DND-41 (cell line): ENCODE measurements at regions not wholly inside any gene's neighbourhood (a gene's known extent, or its start where the extent isn't known, plus 50 kb on each side); places are given as distances from the start of the nearest gene placed in this dataset.

Experiments used
- EZH2 ChIP-seq: IDR thresholded peaks from 3 replicates; pipeline ENCODE4 v1.6.1; 2012; ENCODE audit warnings: borderline replicate concordance, low read depth, mild to moderate bottlenecking, moderate library complexity, low read length, inconsistent platforms; ENCODE audit not compliant: severe bottlenecking
- TF ChIP-seq, protein P1 (sequence below): IDR thresholded peaks from 2 replicates; pipeline ENCODE4 v1.5.1; 2012; ENCODE audit warnings: borderline replicate concordance, low read length, moderate library complexity, mild to moderate bottlenecking; ENCODE audit not compliant: poor library complexity, severe bottlenecking; ENCODE audit errors: extremely low read depth

DNA sequence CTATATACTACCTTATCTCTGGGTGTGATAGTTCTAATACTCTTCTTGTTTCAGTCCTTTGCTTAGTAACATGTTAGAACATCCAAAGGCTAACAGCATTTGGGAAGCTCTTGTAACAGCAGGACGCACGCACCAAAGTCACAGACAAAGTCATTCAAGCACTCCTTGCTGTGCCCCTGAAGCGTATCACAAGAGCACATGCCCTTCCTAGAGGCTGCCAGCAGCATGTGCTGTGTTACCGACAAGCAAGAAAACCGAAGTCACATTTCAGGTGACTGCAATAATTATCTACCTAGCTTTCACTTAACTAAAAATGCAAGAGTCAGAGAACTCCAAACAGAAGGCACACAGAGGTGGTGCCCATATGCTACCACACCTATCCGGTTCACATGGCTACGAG, 194.1 kb downstream of the KLF12 start:
- TF ChIP-seq, protein P1, sequence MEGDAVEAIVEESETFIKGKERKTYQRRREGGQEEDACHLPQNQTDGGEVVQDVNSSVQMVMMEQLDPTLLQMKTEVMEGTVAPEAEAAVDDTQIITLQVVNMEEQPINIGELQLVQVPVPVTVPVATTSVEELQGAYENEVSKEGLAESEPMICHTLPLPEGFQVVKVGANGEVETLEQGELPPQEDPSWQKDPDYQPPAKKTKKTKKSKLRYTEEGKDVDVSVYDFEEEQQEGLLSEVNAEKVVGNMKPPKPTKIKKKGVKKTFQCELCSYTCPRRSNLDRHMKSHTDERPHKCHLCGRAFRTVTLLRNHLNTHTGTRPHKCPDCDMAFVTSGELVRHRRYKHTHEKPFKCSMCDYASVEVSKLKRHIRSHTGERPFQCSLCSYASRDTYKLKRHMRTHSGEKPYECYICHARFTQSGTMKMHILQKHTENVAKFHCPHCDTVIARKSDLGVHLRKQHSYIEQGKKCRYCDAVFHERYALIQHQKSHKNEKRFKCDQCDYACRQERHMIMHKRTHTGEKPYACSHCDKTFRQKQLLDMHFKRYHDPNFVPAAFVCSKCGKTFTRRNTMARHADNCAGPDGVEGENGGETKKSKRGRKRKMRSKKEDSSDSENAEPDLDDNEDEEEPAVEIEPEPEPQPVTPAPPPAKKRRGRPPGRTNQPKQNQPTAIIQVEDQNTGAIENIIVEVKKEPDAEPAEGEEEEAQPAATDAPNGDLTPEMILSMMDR = peak; percentile 2
- TF ChIP-seq EZH2 = no peak
